DMS 273 (cell line): ENCODE measurements at regions not wholly inside any gene's neighbourhood (a gene's known extent, or its start where the extent isn't known, plus 50 kb on each side); places are given as distances from the start of the nearest gene placed in this dataset.
A peak's percentile ranks its signal among the peaks of the same experiment; 100 is the strongest.

Experiments used
- DNase-seq: peaks from one replicate; lab custom pipeline; 2025; ENCODE audit not compliant: unreplicated experiment; lab: John Stamatoyannopoulos, UW

DNA sequence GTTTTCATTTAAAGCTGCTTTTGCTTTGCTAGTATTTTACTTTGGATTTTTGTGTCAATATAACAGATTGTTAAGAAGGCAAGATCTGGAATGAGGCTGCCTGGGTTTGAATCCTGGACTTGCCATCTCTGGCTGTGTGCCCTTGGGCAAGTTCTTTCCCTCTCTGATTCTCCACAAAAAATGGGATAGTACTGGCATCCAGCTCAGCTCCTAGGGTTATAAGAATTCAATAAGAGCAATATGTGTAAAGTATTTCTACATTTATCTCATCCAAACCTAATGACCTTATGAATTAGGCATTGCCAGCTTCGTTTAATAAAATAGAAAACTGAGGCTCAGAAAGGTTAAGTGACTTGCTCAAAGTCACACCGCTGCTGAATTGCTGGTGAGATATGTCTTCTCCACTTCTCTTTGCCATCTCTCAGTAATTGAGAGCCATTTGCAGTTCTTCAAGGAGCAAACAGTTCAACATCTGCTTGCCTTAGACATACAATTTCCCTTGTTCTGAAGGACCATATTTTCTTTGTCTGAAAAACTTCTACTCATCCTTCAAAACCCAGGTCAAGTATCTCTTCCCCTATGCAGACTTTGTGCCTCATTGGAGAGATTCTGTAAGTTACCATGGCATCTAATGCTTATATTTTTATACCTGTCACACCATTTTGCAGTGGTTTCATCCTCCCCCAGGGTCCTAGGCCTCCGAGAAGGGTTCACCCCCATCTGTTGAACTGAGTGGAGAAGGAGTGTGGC lies 80.8 kb upstream of the TLE3 start:
- no peak for DNase-seq

DNA sequence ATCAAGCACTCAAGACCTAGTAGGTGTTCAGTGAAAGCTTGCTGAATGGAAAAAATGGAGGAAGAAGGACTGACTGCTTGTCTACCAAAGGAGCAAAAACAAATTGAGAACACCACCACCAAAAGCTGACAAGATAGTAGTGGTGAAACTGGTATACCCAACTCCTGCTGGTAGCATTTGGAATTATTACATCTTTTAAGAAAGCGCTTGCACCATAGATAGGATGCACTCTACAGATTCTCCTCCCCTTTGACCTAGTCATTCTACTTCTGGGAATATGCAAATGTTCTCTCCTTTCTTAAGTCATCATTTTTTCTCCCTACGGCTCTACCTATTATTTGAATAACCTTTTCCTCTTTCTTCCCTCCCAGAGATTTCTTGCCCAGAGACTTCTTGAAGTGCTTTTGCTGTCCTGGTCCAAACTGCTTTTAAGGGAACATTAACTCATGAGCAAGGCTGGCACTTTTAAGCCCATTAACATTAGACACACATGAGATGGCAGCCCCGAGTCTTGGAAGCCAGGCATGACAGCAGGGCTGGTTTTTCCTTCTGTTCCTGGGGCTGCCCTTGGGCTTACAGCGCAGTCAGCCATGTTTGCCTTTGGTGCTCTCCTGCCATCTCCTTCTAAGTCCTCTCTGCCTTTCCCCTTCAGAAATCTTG lies 75.0 kb upstream of the TLE3 start:
- DNase-seq = no peak

DNA sequence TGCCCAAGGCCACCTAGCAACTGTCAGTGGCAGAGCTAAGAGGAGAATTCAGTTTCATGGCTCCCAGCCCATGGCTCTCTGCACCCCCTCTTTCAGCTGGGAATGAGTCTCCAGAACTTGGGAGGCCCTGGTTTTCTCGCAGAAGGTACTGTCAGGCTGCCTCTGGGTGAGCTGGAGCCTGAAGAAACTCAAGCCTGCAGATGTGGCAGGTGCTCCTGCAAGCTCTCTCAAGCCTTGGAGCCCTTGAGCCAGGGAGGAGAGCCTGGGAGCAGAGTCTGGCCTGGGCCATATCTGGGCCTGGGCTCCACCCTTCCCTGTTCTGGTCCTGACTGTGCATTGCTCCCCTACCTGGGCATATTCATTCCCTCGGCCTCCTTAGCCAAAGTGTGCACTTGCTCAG lies 74.4 kb upstream of the TLE3 start:
- DNase-seq = no peak

DNA sequence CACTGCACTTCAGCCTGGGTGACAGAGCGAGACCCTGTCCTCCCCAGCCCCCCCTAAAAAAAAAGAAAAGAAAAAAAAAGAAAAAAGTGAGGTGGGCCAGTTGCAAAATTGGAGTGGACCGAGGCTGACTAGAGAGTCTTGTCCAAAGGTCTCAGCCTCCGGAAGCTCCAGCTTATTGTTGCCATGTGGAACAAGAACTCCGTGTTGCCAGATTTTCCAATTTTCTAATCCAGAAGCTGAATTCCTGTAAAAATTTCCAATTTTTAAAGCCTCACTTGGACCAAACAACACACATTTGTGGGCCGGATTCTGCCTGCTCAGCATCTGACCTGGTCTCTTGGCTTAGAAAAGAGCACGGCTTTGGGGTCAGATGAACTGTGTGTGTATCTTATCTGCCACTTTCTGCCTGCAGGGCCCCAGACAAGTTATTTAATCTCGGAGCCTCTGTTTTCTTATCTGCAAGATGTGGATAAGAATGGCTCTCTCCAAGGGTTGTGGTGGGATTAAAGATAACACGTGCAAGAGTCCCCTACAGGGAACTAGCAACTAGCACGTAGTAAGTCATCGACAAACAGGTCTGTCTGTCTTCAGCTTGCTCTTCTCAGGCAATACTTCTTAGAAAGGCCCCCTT lies 73.7 kb upstream of the TLE3 start:
- no peak for DNase-seq

DNA sequence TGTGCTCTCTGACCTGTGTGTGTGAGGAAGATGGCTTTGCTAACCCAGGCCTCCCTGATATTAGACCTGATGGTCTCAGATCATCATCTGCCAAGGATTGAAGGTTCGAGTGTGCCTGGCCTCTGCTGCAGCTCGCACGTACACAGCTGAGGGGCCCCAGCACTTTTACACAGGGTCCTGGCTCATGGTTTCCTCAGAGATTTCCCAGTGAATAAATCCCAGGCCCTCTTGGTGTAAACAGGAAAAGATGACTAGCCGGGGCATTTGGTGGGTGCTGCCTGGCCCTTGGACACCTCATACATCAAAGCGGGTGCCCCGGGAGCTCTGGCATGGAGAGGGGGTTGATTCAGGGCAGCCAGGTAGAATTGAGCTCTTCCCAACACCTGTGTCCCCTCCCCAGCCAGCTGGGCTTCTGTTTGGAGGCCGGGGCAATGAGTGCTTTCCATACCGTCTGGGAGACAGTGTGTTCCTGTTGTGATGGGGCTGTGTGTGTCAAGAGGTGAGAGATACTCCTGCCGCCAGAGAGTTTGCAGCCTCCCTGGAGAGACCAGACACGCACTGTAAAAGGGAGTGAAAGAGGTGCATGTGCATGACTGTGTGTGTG lies 72.5 kb upstream of the TLE3 start:
- no peak for DNase-seq

DNA sequence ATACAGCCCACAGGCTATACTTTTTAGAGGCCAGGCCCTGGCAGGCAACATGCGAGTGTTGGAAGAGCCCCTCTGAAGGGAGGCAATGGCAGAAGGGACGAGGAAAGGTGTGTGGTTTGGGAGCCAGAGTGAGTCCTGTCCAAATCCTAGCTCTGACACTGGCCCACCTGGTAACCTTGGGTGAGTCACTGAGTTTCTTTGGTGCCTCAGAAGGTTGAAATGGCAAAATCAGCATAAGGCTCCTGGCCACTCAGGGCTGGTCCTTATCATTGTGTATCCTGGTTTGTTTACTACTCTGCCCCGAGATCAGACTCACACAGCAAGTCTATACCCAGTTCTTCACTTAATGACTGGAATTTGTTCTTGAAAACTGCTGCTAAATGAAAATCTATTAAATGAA lies 71.4 kb upstream of the TLE3 start:
- DNase-seq = no peak

DNA sequence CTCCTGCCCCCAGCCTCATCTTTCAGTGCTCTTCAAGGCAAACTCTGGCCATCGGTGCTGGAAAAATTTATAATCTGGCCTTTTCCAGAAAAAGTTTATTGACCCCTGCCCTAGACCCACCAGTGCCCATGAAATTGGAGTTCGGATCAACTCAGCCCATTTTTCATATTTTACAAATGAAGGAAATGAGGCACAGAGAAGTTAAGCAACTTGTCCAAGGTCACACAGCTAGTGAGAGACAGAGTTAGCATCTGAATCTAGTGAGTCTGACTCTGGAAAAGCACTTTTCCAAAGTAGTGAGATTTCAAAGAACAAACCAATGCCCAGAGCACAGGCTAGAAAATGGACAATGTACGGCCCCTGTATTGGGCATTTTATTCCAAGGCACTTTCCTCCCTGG lies 69.4 kb upstream of the TLE3 start:
- DNase-seq = no peak

DNA sequence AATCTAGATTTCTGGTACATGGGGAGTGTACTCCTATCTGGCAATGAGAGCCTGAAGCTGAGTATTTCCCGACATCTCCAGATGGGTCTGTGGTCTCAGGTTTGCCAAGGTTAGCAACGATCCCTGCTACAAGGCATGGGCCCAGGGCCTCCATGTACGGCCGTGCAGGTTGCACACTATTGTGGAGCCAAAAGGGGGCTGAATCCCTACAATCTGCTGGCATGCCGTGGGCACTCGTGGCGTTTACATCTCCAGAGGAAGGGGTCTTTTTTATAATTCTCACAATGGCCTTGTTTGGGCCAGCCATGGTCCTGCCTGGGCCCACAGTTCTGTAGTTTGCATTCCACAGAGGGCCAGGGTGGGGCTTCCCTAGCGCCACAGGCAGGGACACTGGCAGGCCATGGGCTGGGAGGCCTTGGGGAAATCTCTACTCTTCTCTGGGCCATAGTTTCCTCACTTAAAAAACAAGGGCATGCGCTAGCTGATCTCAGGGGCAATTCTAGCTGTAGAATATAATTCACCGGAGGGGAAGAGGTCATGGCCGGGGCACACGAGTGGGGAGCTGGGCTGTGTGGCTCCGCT lies 68.9 kb upstream of the TLE3 start:
- DNase-seq = no peak

DNA sequence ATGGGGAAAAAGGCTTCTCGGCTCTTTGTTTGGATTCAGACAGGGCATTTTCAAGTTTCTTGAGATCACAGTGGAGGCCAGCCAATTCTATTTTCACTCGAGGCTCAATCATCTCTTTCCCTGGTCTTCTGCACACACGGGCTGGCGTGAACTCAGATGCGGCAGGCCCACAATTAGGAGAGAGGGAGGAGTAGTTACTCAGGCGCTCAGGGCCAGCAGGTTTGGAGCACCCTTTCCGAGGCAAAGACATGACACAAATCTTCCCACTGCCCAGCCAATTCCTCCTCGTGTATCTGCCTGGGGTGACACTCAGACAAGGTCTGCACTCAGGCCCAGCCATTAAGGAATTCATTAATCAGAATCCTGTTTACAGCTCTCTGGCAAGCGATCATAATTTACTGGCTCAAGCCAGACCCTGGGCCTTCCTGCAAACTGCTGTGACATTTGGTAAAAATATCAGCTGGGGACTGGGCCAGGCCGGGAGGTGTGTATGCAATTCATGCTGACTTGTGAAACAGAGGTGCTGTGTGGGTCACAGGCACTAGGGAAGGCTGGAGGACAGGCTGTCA lies 68.1 kb upstream of the TLE3 start:
- DNase-seq = peak; percentile 16

DNA sequence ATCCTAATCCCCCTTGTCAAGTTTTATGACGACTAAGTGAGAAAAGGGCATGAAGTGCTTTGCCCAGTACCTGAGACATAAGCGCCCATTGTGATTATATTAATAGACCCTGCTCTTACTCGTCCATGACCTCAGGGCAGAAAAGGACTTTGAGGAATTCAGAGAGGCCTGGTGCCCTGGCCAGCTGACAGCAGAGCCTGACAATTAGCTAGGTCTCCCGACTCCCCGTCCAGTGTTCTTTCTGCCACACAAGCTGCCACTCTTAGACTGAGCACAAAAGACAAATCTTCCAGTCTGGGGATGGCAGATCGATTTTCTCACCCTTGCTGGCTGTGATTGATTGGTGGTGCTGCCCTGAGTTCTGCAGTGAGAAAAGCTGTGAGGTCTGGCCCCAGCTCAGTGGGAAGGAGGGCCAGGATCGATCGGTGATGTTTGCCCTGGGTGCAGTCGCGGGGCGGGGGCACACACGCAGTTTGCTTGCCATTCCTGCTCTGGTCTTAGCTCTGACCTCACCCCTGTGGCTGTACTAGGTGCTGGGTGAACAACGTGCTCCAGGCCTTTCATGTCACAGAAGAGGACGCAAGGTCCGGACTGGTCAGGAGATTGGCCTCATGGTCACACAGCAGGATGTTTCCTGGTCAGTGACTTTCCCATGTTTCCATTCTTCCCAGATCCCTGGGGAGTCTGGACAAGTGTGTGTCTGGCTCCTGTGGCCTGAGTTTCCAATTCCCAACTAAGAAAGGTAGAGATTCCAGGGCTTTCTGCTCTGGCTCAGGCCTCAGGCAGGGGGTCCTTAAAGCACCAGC lies 67.4 kb upstream of the TLE3 start:
- DNase-seq = no peak

DNA sequence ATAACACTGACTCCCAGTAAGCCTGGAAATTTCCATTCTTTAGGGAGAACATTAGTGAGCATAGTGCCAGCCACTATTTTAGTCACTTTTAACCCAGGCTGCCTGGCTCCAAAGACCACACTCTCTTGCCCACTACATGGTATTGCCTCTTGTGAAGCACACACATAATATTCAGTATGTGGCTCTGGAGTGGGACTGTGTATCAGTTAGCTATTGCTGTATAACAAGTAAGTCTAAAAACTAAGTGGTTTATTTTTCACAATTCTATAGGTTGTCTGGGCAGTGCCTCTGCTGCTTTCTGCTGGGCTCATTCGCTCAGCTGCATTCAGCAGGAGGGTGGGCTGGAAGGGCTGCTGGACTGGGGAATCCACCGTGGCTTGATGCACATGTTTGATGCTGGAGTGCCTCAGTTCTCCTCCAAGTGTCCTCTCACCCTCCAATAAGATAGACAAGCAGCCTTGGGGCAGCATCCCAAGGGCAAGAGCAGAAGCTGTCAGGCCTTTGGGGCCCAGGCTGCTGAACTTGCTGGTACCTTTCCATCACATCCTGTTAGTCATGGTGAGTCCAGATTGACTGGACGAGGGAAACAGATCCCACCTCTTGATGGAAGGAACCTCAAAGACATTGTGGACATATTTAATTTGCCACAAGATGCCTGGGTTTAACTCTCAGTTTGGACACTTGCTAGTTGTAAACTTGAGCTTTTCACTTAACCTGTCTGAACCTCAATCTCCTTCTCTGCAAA lies 66.6 kb upstream of the TLE3 start:
- DNase-seq = no peak

DNA sequence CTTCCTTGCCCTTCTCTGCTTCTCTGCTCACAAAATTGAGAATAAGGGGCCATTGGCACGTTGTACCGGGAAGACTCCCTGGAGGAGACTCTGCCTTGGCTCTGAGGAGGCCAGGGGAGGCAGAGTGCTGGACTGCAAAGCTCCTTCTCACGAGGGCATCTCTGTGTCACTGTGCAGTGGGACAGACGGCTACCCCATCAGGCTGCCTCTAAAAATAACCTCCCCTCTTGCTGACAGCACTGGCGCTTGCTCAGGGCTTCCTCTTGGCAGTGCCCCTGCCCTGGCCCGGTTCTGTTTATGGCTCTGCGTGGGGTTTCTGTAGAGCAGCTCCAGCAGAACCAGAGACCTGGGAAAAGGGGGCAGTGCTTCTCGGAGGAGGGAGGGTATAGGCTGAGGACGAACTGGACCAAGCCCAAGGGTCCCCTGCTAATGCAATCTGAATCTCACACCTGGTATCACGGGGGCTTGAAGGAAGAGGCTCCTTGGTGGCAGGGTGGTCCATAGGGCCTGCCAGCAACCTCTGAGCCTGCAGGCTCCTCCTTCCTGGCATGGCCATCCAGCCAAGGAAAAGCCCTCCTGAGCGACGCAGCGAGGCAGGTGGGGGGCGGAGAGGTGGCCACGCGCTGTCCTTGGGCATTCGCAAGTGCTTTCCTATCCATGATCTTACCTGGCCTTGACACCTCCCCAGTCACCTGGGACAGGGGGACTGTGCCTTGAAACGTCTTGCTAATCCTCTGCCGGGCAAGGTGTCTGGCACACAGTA lies 63.3 kb upstream of the TLE3 start:
- DNase-seq = no peak

DNA sequence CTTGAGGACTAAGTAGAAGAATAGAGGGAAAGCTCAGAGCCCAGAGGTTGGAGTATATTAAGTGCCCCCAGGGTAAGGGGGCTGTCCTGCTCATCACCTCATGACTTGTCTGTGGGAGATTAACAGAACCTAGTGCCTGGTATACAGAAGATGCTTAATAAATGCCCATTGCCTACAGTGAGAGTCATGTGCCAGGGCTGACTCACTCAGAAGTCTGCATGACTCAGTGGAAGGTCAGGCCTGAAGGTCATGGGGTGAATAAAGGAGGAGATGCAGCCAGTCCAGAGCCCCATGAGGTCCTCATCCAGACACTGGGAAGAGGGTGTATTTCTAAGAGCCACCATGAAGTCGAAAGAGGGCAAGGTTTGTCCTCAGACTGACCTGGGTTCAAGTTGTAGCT lies 62.5 kb upstream of the TLE3 start:
- DNase-seq = no peak

DNA sequence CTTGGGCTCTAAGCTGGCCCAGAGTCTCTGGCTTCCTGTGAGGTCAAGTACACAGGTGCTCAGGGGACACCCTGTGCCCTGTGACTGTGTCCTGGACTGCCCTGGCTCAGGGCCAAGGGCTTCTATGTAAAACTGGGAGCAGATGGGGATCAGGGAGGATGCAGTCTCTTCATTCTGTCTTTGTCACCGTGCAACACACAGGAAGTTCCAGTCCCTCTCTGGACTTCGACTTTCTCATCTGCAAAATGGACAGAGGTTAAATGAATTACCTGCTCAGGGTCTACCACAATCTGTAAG lies 61.9 kb upstream of the TLE3 start:
- DNase-seq = no peak

DNA sequence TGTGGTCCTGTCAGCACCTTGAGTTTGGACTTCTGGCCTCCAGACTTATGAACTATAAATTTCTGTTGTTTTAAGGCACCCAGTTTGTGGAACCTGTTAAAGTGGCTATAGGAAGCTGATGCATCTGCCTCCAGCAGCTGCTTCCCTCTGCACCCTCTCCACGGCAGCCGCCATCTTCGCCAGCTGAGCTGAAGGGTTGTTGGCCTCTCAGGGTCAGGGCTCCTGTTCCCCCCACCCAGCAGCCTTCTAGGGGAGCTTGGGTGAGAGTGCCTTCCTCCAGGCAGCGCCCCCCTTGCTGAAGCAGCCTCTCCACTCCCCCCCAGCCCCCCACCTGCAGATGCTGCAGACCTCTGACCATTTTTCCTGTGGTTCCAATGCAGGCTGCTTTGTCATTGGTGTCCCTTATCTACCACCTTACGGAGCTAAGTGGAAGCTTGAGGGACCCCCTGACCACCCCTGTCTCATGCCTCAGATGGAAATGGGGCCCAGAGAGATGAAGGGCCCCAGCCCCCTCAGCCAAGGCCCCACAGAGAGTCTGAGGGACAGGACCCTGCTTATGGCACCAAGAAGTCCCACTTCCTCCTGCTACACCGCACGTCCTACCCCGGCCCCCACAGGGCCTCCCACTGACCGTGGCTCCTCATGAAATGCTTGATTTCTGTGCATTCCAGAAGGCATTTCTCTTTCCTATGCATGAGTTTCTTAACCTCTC lies 61.4 kb upstream of the TLE3 start:
- DNase-seq = no peak

DNA sequence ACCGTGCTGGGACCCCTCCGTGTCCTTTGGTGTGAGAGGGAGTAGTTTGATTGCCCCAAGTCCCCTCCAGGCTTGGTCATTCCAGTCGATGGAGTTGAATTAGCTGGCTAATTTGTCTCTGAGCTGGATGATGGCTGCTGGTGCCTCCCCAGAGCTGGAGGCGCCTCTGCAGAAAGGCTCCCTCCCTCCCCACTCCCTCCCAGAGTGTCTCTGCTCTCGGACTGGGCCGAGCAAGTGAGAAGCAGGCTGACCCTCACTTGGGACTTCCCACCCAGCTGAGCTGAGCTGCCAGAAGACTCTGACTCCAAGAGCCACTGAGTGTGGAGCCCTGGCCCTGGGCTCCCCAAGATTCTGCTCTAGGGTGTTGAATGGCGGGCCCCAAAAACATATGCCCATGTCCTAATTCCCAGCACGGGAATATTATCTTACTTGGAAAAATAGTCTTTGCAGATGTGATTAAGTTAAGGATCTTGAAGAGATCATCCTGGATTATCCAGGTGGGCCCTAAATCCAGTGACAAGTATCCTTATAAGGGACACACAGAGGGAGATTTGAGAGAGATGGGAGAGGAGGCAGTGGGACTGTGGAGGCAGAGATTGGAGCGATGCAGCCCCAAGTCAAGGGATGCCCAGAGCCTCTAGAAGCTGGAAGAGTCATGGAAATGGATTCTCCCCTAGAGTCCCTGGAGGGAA lies 60.7 kb upstream of the TLE3 start:
- no peak for DNase-seq

DNA sequence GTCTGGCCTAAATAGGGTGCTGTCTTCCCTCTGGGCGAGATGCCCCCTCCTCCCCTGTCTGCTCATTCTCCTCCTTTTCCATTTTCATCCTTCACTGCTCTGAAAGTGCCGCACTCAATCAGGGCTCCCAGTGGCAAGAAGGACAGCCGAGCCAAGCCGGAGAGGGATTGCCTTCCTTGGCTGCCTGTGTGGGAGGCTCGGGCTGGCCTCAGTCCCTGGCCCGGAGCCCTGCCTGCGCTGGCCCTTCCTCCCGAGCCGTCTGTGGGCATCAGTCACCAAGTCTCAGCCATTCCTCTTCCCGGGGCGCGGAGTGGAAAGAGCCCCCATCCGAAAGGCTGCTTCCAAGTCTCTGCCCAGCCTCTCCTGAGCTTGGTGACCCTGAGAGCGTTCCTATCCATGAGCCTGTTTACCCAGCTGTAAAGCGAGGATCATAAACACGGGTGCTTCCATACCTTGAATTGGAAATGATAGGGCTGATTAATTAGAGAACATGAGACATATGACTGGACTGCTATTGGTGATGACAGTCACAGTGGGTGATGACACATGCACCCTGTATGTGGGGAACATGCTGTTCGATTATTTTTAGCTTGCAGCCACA lies 59.1 kb upstream of the TLE3 start:
- no peak for DNase-seq
